ENCODE measurements at regions not wholly inside any gene's neighbourhood (a gene's known extent, or its start where the extent isn't known, plus 50 kb on each side); places are given as distances from the start of the nearest gene placed in this dataset.

DNA sequence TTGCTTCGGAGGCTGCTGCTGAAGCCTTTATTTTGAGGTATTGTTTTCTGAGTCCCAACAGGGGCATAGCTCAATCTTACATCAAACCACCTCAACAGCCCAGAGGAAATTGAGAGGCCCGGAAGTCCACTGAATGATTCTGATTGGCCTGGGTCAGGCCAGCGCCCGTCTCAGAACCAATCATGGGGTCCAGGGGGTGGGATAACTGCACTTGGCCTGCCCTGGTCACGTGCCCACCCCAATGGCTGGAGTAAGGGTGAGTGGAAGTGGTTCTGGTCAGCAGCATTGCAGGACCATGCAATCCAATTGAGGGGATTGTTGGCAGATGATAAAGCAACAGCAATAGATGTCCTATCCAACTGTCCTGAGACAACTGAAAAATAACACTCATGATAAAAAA lies 190.6 kb downstream of the HERPUD2 start:
- TF ChIP-seq ZNF274 (IDR thresholded peaks at IDR 0.05; ENCODE audit: low read depth, low read length) = no peak
- TF ChIP-seq SUZ12 (IDR thresholded peaks at IDR 0.05; ENCODE audit: extremely low read depth, insufficient read depth, insufficient read length) = no peak
- TF ChIP-seq YY1 (IDR thresholded peaks at IDR 0.05; ENCODE audit: insufficient read depth, insufficient read length) = no peak

All from NT2/D1 (cell line).